ENCODE measurements at regions not wholly inside any gene's neighbourhood (a gene's known extent, or its start where the extent isn't known, plus 50 kb on each side); places are given as distances from the start of the nearest gene placed in this dataset.
A peak's percentile ranks its signal among the peaks of the same experiment; 100 is the strongest.

DNA sequence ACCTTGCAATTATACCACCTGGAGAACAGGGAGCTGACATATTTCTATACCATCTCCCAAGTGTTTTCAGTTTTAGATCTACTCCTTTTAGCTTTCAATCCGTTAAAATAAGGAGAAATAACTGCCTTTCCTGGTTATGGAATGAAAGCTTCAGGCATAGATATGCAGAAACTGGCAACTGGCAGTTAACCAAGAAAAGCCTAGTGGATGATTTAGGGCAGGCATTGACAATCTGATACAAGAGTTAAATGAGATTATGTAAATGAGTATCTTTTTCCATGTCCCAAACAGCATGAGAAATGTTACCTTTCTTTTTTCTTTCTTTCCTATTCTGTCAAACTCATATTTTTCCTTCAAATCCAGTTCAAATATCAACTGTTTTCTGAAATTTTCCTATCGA, 689.1 kb upstream of the DPPA4 start:
- H3K4me3 ChIP-seq (ENCODE audit: low read depth, low read length) = no peak overlapping the region
- TF ChIP-seq, protein P1, sequence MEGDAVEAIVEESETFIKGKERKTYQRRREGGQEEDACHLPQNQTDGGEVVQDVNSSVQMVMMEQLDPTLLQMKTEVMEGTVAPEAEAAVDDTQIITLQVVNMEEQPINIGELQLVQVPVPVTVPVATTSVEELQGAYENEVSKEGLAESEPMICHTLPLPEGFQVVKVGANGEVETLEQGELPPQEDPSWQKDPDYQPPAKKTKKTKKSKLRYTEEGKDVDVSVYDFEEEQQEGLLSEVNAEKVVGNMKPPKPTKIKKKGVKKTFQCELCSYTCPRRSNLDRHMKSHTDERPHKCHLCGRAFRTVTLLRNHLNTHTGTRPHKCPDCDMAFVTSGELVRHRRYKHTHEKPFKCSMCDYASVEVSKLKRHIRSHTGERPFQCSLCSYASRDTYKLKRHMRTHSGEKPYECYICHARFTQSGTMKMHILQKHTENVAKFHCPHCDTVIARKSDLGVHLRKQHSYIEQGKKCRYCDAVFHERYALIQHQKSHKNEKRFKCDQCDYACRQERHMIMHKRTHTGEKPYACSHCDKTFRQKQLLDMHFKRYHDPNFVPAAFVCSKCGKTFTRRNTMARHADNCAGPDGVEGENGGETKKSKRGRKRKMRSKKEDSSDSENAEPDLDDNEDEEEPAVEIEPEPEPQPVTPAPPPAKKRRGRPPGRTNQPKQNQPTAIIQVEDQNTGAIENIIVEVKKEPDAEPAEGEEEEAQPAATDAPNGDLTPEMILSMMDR (IDR thresholded peaks at IDR 0.05; ENCODE audit: insufficient read depth, low read length, poor library complexity, severe bottlenecking) = no peak
- no peaks in the 10 kb centered on the region for H3K27me3 ChIP-seq (ENCODE audit: control insufficient read depth, insufficient read depth, low read length)
- DNase-seq (ENCODE audit: low read depth) = no peak
- H3K36me3 ChIP-seq (ENCODE audit: control insufficient read depth, insufficient read depth, low read length) = no peaks in the 10 kb centered on the region

DNA sequence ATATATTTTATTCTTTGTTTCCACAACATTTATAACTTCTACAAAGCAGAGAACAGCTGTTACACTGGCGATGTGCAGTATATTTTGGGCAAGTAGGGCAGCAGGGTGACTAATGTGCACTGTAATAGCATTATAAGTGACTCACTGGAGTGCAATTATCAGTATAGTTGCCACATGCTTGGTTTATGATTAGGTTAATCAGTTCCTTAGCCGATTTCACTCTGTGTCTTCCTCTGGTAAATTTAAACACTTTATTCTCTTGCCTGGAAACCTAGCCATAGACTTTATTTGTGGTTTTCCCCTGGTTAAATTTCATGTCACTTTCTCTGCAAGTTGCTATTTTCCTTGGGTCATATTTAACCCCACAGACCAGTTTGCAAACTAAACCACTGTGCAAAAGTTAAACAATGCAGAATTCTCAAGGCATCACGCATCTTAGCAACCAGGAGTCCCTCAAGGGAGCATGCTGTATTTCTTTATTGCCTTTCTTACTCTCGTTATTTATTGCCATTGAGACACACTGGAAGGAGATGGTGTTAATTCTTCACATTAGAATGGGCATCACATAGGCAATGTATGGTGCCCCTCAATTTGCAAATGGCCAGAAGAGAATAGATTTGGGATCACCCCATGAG, 690.2 kb upstream of the DPPA4 start:
- TF ChIP-seq, protein P1 (IDR thresholded peaks at IDR 0.05; ENCODE audit: insufficient read depth, low read length, poor library complexity, severe bottlenecking) = no peak
- peak; percentile 59 for DNase-seq (ENCODE audit: low read depth)
- H3K4me3 ChIP-seq (ENCODE audit: low read depth, low read length) = no peak overlapping the region
- no peaks in the 10 kb centered on the region for H3K36me3 ChIP-seq (ENCODE audit: control insufficient read depth, insufficient read depth, low read length)
- no peaks in the 10 kb centered on the region for H3K27me3 ChIP-seq (ENCODE audit: control insufficient read depth, insufficient read depth, low read length)

DNA sequence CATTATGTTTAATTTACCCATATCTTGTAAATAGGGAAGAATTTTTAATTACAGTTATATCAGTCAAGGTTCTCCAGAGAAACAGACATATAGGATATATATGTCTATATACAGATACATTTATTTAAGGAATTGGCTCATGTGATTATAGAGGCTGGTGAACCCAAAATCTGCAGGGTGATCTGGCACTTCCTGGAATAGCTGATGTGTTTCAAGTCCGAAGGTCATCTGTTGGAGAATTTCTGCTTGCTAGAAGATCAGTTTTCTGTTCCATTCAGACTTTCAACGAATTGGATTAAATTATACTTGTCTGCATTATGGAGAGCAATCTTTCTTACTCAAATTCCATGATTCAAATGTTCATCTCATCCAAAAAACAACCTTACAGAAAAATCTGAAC, 694.6 kb upstream of the DPPA4 start:
- Histone ChIP-seq H3K4me3 (ENCODE audit: low read depth, low read length) (no peak overlapping the region), H3K36me3 (ENCODE audit: control insufficient read depth, insufficient read depth, low read length) (no peaks in the 10 kb centered on the region), H3K27me3 (ENCODE audit: control insufficient read depth, insufficient read depth, low read length) (no peaks in the 10 kb centered on the region)
- no peak for DNase-seq (ENCODE audit: low read depth)
- TF ChIP-seq, protein P1 (IDR thresholded peaks at IDR 0.05; ENCODE audit: insufficient read depth, low read length, poor library complexity, severe bottlenecking) = no peak

DNA sequence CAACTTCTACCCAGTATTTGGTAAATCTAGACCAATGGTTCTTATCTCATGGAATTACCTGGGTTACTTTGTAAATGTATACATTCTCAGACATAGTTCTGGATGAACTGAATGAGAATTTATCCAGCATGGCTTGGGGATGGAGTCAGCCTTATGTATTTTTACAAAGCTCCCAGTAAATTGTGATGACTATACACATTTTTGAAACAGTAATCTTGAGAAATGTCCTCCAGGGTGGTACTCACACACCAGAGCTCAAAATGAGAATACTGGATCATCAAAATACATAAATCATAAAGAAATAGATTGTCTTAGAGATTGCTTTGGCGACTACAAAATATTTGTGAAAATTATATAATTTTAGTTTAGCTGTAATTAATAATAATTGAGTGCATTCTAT, 722.1 kb upstream of the DPPA4 start:
- no peak overlapping the region for H3K4me3 ChIP-seq (ENCODE audit: low read depth, low read length)
- H3K36me3 ChIP-seq (ENCODE audit: control insufficient read depth, insufficient read depth, low read length) = no peaks in the 10 kb centered on the region
- TF ChIP-seq, protein P1 (IDR thresholded peaks at IDR 0.05; ENCODE audit: insufficient read depth, low read length, poor library complexity, severe bottlenecking) = no peak
- no peaks in the 10 kb centered on the region for H3K27me3 ChIP-seq (ENCODE audit: control insufficient read depth, insufficient read depth, low read length)
- DNase-seq (ENCODE audit: low read depth) = no peak

DNA sequence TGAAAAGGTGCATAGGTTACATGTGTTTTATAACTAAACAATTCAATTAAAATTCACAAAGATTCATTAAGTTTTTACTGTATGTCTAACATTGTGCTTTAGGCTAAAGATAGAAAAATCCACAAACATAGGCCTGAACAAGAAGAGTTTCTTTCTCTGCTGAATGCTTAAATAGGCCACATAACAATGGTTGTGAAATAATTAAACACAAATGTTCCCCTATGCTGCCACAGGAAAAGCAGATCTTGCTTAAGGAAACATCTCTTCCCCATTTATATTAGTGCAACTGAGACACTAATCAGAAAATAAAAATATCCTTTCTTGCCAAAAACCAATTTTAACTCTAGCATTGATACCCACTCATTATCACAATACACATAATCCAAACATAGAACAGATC, 725.4 kb upstream of the DPPA4 start:
- Histone ChIP-seq H3K36me3 (ENCODE audit: control insufficient read depth, insufficient read depth, low read length) (no peaks in the 10 kb centered on the region), H3K4me3 (ENCODE audit: low read depth, low read length) (no peak overlapping the region), H3K27me3 (ENCODE audit: control insufficient read depth, insufficient read depth, low read length) (no peaks in the 10 kb centered on the region)
- DNase-seq (ENCODE audit: low read depth) = no peak
- TF ChIP-seq, protein P1 (IDR thresholded peaks at IDR 0.05; ENCODE audit: insufficient read depth, low read length, poor library complexity, severe bottlenecking) = no peak

DNA sequence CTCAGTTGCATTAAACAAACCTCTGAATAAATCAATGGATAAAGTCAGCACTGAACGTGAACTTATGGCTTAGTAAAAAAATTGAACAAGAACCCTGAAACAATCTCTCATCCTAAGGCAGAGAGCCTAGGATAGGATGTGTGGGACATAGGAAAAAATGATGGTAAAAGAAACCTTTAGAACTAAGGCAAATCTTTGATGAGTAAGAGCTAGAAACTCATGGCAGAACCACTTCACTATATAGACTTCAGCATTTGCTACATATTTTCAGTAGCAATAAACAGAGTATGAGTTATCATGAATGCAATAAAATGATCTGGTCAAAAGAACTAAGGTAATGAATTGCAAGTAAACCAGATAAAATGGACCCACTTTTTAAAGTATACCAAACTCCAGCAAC, 725.8 kb upstream of the DPPA4 start:
- Histone ChIP-seq H3K4me3 (ENCODE audit: low read depth, low read length) (no peak overlapping the region), H3K36me3 (ENCODE audit: control insufficient read depth, insufficient read depth, low read length) (no peaks in the 10 kb centered on the region), H3K27me3 (ENCODE audit: control insufficient read depth, insufficient read depth, low read length) (no peaks in the 10 kb centered on the region)
- DNase-seq (ENCODE audit: low read depth) = no peak
- TF ChIP-seq, protein P1 (IDR thresholded peaks at IDR 0.05; ENCODE audit: insufficient read depth, low read length, poor library complexity, severe bottlenecking) = no peak

Data from kidney epithelial cell (primary cell).